NCI-H2107 treated with DMSO at 0.1 percent for 48 hours (cell line): ENCODE measurements at regions not wholly inside any gene's neighbourhood (a gene's known extent, or its start where the extent isn't known, plus 50 kb on each side); places are given as distances from the start of the nearest gene placed in this dataset.
"Not testable (repeated sequence)": the region's sequence is repeated elsewhere in the genome, so short reads cannot be mapped to it uniquely, and the experiment has no call there.

Experiments
- DNase-seq: peaks from one replicate; lab custom pipeline; 2025; ENCODE audit not compliant: unreplicated experiment; lab: John Stamatoyannopoulos, UW

- DNase-seq: no peak
Observed at GRCh38 chr2:56510610-56511009, 326.8 kb downstream of the CCDC85A start.

GRCh38 chr2:56515399-56515798 is 331.6 kb downstream of the CCDC85A start:
- DNase-seq: no peak

- no peak for DNase-seq
Observed at GRCh38 chr2:56519806-56520205, 336.0 kb downstream of the CCDC85A start.

- peak; percentile 52 for DNase-seq
Observed at GRCh38 chr2:56522605-56523089, 338.9 kb downstream of the CCDC85A start.

GRCh38 chr2:56523816-56524215 is 340.0 kb downstream of the CCDC85A start:
- DNase-seq: no peak

- DNase-seq: no peak
Observed at GRCh38 chr2:56531668-56532420, 348.1 kb downstream of the CCDC85A start.

- no peak for DNase-seq
Observed at GRCh38 chr2:56534321-56534720, 350.5 kb downstream of the CCDC85A start.

- no peak for DNase-seq
Observed at GRCh38 chr2:56537756-56538155, 354.0 kb downstream of the CCDC85A start.

GRCh38 chr2:56539618-56540017 is 355.8 kb downstream of the CCDC85A start:
- no peak for DNase-seq

GRCh38 chr2:56540467-56540866 is 356.7 kb downstream of the CCDC85A start:
- DNase-seq: no peak

GRCh38 chr2:56540916-56541315 is 357.1 kb downstream of the CCDC85A start:
- no peak for DNase-seq

GRCh38 chr2:56542213-56542612 is 358.4 kb downstream of the CCDC85A start:
- DNase-seq: no peak

GRCh38 chr2:56565143-56565542 is 381.4 kb downstream of the CCDC85A start:
- no peak for DNase-seq

GRCh38 chr2:56571074-56571473 is 387.3 kb downstream of the CCDC85A start:
- no peak for DNase-seq

GRCh38 chr2:56576001-56576400 is 392.2 kb downstream of the CCDC85A start:
- DNase-seq: no peak

GRCh38 chr2:56580242-56580641 is 396.5 kb downstream of the CCDC85A start:
- DNase-seq: no peak

GRCh38 chr2:56582570-56582969 is 398.8 kb downstream of the CCDC85A start:
- DNase-seq: no peak

- DNase-seq: no peak
Observed at GRCh38 chr2:56583796-56584315, 400.1 kb downstream of the CCDC85A start.

GRCh38 chr2:56587456-56587855 is 403.7 kb downstream of the CCDC85A start:
- DNase-seq: no peak

GRCh38 chr2:56589194-56589593 is 405.4 kb downstream of the CCDC85A start:
- DNase-seq: no peak

GRCh38 chr2:56589835-56590234 is 406.0 kb downstream of the CCDC85A start:
- no peak for DNase-seq

- DNase-seq: no peak
Observed at GRCh38 chr2:56590611-56591010, 406.8 kb downstream of the CCDC85A start.

GRCh38 chr2:56606086-56606485 is 422.3 kb downstream of the CCDC85A start:
- DNase-seq: not testable (repeated sequence)
